ENCODE measurements at regions not wholly inside any gene's neighbourhood (a gene's known extent, or its start where the extent isn't known, plus 50 kb on each side); places are given as distances from the start of the nearest gene placed in this dataset.

GRCh38 chr18:38023871-38024270, 458.3 kb upstream of the CELF4 start:
- CTCF ChIA-PET: no interaction called here

GRCh38 chr18:38022234-38022633, 456.6 kb upstream of the CELF4 start:
- CTCF ChIA-PET: no interaction called here
- DNase-seq (ENCODE audit: extremely low spot score): no peak
- POLR2A ChIA-PET: no interaction called here
- no peak for TF ChIP-seq L3MBTL2 (conservative IDR thresholded peaks at IDR 0.05)
- TF ChIP-seq PKNOX1 (IDR thresholded peaks at IDR 0.05): no peak
- no peak for TF ChIP-seq ELF4 (IDR thresholded peaks at IDR 0.05)
- TF ChIP-seq SUZ12 (IDR thresholded peaks at IDR 0.05): no peak
- TF ChIP-seq TARDBP (IDR thresholded peaks at IDR 0.05): no peak
- TF ChIP-seq FOXM1 (IDR thresholded peaks at IDR 0.05; ENCODE audit: borderline replicate concordance): no peak
- TF ChIP-seq HDGF (IDR thresholded peaks at IDR 0.05; ENCODE audit: borderline replicate concordance): no peak
- TF ChIP-seq LEF1 (IDR thresholded peaks at IDR 0.05; ENCODE audit: borderline replicate concordance): no peak
- no peak for TF ChIP-seq FOXA1 (IDR thresholded peaks at IDR 0.05)
- no peak for TF ChIP-seq SP1 (IDR thresholded peaks at IDR 0.05)
- no peak for TF ChIP-seq BHLHE40 (IDR thresholded peaks at IDR 0.05; ENCODE audit: borderline replicate concordance)
- TF ChIP-seq ARNT (IDR thresholded peaks at IDR 0.05): no peak
- TF ChIP-seq CTBP1 (IDR thresholded peaks at IDR 0.05; ENCODE audit: borderline replicate concordance): no peak
- TF ChIP-seq NFRKB (IDR thresholded peaks at IDR 0.05): no peak

More at GRCh38 chr18:38023871-38024270, 458.3 kb upstream of the CELF4 start:
- POLR2A ChIA-PET: no interaction called here
- TF ChIP-seq FOXM1 (IDR thresholded peaks at IDR 0.05; ENCODE audit: borderline replicate concordance) (no peak), LEF1 (IDR thresholded peaks at IDR 0.05; ENCODE audit: borderline replicate concordance) (no peak), ELF4 (IDR thresholded peaks at IDR 0.05) (no peak), PKNOX1 (IDR thresholded peaks at IDR 0.05) (no peak), NFRKB (IDR thresholded peaks at IDR 0.05) (no peak), BHLHE40 (IDR thresholded peaks at IDR 0.05; ENCODE audit: borderline replicate concordance) (no peak), FOXK2 (IDR thresholded peaks at IDR 0.05) (no peak), ARNT (IDR thresholded peaks at IDR 0.05) (no peak), SUZ12 (IDR thresholded peaks at IDR 0.05) (no peak), L3MBTL2 (conservative IDR thresholded peaks at IDR 0.05) (no peak)
- DNase-seq (ENCODE audit: extremely low spot score): no peak

GRCh38 chr18:38019292-38019691, 453.7 kb upstream of the CELF4 start:
- DNase-seq (ENCODE audit: extremely low spot score): no peak
- TF ChIP-seq SUZ12 (IDR thresholded peaks at IDR 0.05) (no peak), NFRKB (IDR thresholded peaks at IDR 0.05) (no peak), HDGF (IDR thresholded peaks at IDR 0.05; ENCODE audit: borderline replicate concordance) (no peak), ELF4 (IDR thresholded peaks at IDR 0.05) (no peak), ZNF384 (IDR thresholded peaks at IDR 0.05) (no peak), FOXM1 (IDR thresholded peaks at IDR 0.05; ENCODE audit: borderline replicate concordance) (no peak), CTBP1 (IDR thresholded peaks at IDR 0.05; ENCODE audit: borderline replicate concordance) (no peak), ARNT (IDR thresholded peaks at IDR 0.05) (no peak), SP1 (IDR thresholded peaks at IDR 0.05) (no peak), L3MBTL2 (conservative IDR thresholded peaks at IDR 0.05) (no peak), FOXK2 (IDR thresholded peaks at IDR 0.05) (no peak), LEF1 (IDR thresholded peaks at IDR 0.05; ENCODE audit: borderline replicate concordance) (no peak), BHLHE40 (IDR thresholded peaks at IDR 0.05; ENCODE audit: borderline replicate concordance) (no peak), PKNOX1 (IDR thresholded peaks at IDR 0.05) (no peak), FOXA1 (IDR thresholded peaks at IDR 0.05) (no peak), TARDBP (IDR thresholded peaks at IDR 0.05) (no peak)
- ChIA-PET CTCF (no interaction called here), POLR2A (no interaction called here)

- DNase-seq (ENCODE audit: extremely low spot score): no peak
- TF ChIP-seq ARNT (IDR thresholded peaks at IDR 0.05) (no peak), ZNF384 (IDR thresholded peaks at IDR 0.05) (no peak), ELF4 (IDR thresholded peaks at IDR 0.05) (no peak), FOXA1 (IDR thresholded peaks at IDR 0.05) (no peak), SP1 (IDR thresholded peaks at IDR 0.05) (no peak), HDGF (IDR thresholded peaks at IDR 0.05; ENCODE audit: borderline replicate concordance) (no peak), LEF1 (IDR thresholded peaks at IDR 0.05; ENCODE audit: borderline replicate concordance) (no peak), SUZ12 (IDR thresholded peaks at IDR 0.05) (no peak), PKNOX1 (IDR thresholded peaks at IDR 0.05) (no peak), TARDBP (IDR thresholded peaks at IDR 0.05) (no peak), BHLHE40 (IDR thresholded peaks at IDR 0.05; ENCODE audit: borderline replicate concordance) (no peak), FOXK2 (IDR thresholded peaks at IDR 0.05) (no peak), NFRKB (IDR thresholded peaks at IDR 0.05) (no peak)
- POLR2A ChIA-PET: no interaction called here
- CTCF ChIA-PET: no interaction called here
These were observed 445.6 kb upstream of the CELF4 start for GRCh38 chr18:38010971-38011857.

GRCh38 chr18:38010037-38010436, 444.4 kb upstream of the CELF4 start:
- ChIA-PET CTCF (no interaction called here), POLR2A (no interaction called here)
- DNase-seq (ENCODE audit: extremely low spot score): no peak
- TF ChIP-seq CTBP1 (IDR thresholded peaks at IDR 0.05; ENCODE audit: borderline replicate concordance) (no peak), FOXM1 (IDR thresholded peaks at IDR 0.05; ENCODE audit: borderline replicate concordance) (no peak)

Measured in HEK293T (cell line).